Retinal pigment epithelial cell (primary cell): ENCODE measurements at regions not wholly inside any gene's neighbourhood (a gene's known extent, or its start where the extent isn't known, plus 50 kb on each side); places are given as distances from the start of the nearest gene placed in this dataset.

Experiments used
- DNase-seq: peaks from one replicate; pipeline ENCODE4 v3.0.0-alpha.2; 2010; ENCODE audit warnings: low read depth
- H3K4me3 ChIP-seq: 2 replicates; pipeline ENCODE4 v1.5.1; 2011; ENCODE audit warnings: mild to moderate bottlenecking, low read length, control low read depth, moderate library complexity
- CTCF ChIP-seq: conservative IDR thresholded peaks from 2 replicates; pipeline ENCODE4 v1.5.1; 2011; ENCODE audit warnings: low read depth, low read length, control low read depth, inconsistent platforms

DNA sequence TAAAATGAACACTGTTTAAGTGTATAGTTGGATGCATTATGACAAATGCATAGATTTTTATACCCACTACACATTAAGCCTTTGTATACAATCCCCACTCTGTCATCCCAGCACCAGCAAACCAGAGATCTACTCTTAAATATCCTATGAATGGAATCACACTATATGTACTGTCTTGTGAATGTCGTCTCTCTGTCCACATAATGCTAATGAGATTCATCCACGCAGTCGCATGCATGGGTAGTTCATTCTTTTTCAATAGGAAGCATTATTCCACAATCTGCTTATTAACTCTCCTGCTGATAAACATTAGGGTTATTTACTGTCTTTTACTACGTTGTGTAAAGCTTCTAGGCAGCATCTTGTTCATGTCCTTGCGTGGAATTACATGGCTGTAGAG is 892.3 kb downstream of the LTN1 start:
- H3K4me3 ChIP-seq, result no peak overlapping the region
- no peak for DNase-seq
- no peak for TF ChIP-seq CTCF

DNA sequence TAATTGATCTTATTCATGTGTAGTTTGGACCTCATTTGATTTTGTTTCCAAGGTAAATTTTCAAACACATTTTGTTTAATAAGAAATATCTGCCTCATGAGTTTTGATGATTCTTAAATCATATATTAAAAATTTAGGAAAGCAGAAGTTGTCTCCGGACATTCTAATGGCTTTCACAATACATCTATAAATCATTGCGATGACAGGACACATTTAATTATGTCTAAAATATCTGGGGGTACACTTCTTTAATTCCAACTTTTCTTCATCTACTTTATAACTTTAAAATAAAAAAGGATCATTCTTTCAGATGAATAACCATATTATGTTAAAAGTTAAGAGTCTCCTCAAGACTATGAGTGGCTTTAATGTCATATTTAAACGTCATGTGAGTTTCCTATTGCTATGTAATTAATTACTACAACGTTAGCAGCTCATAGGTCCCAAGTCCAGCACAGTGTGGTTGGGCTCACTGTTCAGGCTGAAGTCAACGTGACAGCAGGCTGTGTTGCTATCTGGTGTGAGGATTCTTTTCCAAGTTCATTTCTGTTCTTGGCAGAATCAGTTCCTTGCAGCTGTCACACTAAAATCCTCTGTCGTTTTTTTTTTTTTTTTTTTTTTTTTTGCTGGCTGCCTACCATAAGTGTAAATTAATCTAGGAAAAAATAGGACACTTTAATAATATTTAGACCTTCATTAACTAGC is 893.5 kb downstream of the LTN1 start:
- no peak for TF ChIP-seq CTCF
- H3K4me3 ChIP-seq, result no peak overlapping the region
- DNase-seq, result no peak

DNA sequence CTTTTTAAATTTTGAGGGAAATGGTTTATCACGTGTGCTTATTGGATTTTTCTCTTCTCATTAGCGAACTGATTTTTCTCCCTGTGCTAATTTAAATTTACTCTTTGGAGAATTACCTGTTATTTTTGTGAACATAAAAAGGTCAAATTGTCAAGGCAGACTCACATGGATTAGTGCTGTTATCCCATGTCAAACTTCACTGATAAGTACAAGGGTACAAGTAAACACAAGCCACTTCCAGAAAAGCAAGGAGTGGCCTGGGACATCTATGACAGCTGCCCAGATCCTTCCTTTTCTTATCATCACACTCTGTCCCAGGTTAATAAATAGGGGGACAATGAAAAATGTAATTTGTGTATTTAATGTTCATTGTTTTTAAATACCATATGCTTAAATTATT is 901.2 kb downstream of the LTN1 start:
- DNase-seq, result no peak
- H3K4me3 ChIP-seq, result no peak overlapping the region
- TF ChIP-seq CTCF, result no peak

- TF ChIP-seq CTCF, result no peak
- no peak for DNase-seq
- no peak overlapping the region for H3K4me3 ChIP-seq
These were observed 902.1 kb downstream of the LTN1 start for GRCh38 chr21:28090546-28090945.

DNA sequence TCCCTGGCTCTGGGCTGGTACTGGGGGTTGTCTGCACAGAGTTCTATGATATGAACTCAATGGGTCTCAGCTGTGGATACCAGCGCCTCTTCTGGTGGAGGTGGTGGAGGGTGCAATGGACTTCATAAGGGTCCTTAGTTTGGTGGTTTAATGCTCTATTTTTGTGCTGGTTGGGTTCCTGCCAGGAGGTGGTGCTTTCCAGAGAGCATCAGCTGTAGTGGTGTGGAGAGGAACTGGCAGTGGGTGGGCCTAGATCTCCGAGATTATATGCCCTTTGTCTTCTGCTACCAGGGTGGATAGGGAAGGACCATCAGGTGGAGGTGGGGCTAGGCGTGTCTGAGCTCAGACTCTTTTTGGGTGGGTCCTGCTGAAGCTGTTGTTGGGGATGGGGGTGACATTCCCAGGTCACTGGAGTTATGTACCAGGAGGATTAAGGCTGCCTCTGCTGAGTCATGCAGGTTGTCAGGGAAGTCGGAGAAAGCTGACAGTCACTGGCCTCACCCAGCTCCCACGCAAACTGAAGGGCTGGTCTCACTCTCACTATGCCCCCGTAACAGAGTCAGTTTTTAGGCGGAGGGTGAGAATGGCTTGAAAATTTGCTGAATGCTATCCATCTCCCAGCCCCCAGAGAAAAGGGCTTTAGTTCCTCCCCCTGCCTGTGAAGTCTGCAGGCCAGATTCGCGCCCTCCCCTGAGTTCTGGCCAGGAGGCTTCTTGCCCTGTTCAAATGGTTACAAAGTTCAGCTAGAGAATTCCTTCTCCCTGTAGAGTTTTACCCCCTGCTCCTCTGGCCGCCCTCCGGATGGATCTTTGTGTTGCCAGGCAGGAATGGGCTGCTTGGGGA is 902.9 kb downstream of the LTN1 start:
- H3K4me3 ChIP-seq, result no peak overlapping the region
- TF ChIP-seq CTCF, result no peak
- DNase-seq, result peak; percentile 61

- no peak for DNase-seq
- no peak for TF ChIP-seq CTCF
- H3K4me3 ChIP-seq, result no peak overlapping the region
These were observed 905.7 kb downstream of the LTN1 start for GRCh38 chr21:28086861-28087581.

- DNase-seq, result no peak
- no peak for TF ChIP-seq CTCF
- H3K4me3 ChIP-seq, result no peak overlapping the region
These were observed 907.7 kb downstream of the LTN1 start for GRCh38 chr21:28084951-28085350.
